ENCODE measurements at regions not wholly inside any gene's neighbourhood (a gene's known extent, or its start where the extent isn't known, plus 50 kb on each side); places are given as distances from the start of the nearest gene placed in this dataset.

DNA sequence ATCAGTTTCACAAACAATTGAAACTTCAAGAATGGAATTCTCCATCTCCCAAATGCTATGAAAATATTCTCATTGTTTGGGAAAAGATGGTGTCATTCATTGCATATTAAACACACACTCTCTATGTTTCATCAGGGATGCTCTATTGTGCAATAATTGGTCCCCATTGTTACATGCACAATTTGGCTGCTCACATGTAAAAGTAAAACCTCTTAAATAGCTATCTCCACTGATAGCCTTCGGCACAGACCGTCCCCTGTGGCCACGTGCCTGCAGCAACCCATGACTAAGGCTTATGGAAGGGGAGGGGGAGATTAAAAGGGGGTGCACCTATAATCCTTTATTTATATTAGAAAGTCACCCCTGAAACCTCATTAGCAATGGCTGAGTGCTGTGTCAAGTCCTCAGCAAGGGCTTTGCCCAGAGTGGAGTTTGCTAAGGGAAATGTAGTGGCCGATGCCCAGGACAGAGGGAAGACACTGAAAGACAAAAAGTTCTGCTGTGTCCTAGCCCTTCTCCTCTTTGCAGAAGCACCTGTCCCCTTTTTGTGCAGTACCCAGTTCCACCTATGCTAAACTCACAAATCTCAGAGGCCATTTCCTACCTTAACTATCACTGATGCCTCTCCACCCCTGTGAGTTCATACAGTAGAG lies 309.6 kb upstream of the ESRRG start:
- no peak overlapping the region for H3K9ac ChIP-seq (ENCODE audit: low read depth, low read length)
- no peak overlapping the region for H3K27ac ChIP-seq (ENCODE audit: low read depth, low read length)
- no peak overlapping the region for H3K4me3 ChIP-seq (ENCODE audit: low read length)
- WGBS, result 98% methylated on average over 3 of the region's 4 CpGs
- 0 out of 2 replicates have a peak, but pooled peaks cover 2% of the 10 kb centered on the region for H3K9me3 ChIP-seq (ENCODE audit: insufficient read depth, low read depth, low read length)
- no peaks in the 10 kb centered on the region for H3K27me3 ChIP-seq (ENCODE audit: insufficient read depth, low read length)
- H3K36me3 ChIP-seq (ENCODE audit: insufficient read depth, low read length), result no peaks in the 10 kb centered on the region
- H3K4me1 ChIP-seq (ENCODE audit: insufficient read depth, low read length), result peaks cover 7% of the 10 kb centered on the region; the same call in 1 of the 2 replicates

DNA sequence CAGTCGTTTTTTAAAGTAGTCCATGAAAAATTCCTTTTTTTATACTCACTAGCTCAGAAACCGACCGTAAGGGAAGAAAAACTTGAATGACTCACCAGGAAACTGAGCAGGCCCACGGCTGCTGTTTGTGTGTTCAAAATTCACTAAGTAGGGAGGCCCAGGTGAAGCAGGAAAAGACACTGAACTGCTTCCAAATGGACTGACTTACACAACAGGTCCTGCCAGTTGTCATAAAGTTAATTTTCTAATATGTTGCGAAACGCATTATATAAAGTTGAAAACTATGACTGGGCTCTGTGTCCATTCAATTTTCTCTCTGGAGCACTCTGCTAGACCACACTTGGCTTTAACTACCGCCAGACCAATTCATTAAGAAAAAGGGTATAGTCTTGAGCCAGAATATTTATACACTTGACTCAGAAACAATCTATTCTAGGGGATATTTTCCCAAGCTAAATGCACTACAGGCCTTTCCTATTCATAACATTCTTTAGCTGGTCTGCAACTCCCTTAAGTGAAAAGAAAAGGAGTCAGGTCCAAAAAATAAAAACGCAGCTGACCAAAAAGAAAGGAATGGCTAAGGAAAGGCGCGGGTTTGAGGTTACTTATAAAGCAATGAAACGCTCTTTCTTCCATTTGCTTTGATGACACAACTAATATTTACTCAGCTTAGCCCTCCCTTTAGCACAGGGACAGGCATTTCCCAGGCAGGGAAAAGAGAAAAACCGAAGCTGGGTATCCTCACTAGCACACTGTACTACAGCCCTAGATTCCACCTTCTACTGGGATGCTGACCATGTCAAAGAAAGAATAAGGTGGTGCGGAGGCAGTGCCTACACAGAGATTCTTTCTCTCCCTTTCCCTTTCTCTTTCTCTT lies 306.3 kb upstream of the ESRRG start:
- Histone ChIP-seq H3K27me3 (ENCODE audit: insufficient read depth, low read length) (no peaks in the 10 kb centered on the region), H3K4me3 (ENCODE audit: low read length) (no peak overlapping the region), H3K9me3 (ENCODE audit: insufficient read depth, low read depth, low read length) (no peaks in the 10 kb centered on the region), H3K9ac (ENCODE audit: low read depth, low read length) (no peak overlapping the region), H3K4me1 (ENCODE audit: insufficient read depth, low read length) (peaks cover 7% of the 10 kb centered on the region; the same call in 1 of the 2 replicates), H3K36me3 (ENCODE audit: insufficient read depth, low read length) (no peaks in the 10 kb centered on the region), H3K27ac (ENCODE audit: low read depth, low read length) (no peak overlapping the region)
- WGBS, result 93% methylated on average over 11 of the region's 13 CpGs

DNA sequence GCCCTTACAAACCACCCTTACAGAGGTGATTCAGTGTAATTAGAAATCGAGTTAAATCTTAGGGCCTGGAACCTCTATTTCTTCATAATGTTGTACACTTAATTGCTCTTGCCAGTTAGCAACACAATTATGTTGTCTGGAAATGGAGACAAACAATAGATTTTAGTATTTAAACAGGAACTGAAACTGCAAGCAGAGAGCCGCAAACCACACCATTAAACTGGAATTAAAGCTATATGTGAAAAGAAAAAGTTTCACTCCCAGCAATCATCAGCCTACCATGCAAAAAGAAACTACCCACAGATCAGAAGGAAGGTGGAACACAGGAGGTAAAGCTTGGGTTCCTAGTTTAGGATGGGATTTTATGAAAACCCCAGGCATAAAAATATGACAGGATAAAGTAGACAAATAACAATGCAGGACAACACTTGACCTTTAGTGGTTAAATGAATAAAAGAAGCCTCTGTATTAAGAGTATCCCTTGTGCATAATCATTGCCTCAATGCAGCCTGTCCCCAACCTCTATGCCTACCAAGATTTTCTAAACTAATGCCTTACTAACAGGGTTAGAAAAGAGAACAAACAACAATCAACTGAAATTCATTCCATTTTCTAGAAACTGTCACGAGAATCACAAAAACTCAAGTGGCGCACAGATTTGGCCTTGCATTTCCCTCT lies 304.3 kb upstream of the ESRRG start:
- no peak overlapping the region for H3K27ac ChIP-seq (ENCODE audit: low read depth, low read length)
- WGBS, result 98% methylated on average over 3 of the region's 4 CpGs
- no peaks in the 10 kb centered on the region for H3K27me3 ChIP-seq (ENCODE audit: insufficient read depth, low read length)

DNA sequence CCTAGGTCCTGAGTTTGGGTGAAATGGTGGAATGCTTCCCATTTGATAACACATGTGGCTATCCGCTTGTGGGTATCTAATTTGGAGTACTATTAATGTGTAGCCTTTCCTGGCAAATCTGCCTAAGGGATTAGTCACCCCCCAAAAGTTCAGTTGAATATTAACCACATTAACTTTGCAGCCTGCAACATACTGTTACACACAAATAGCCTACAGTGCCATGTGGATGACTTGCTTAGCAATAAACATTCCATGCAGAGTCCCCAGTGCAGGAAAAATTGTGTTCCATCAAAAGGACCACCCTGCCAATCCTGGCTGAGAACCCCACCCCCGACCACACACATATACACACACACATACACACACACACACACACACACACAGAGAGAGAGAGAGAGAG lies 303.3 kb upstream of the ESRRG start:
- no peaks in the 10 kb centered on the region for H3K27me3 ChIP-seq (ENCODE audit: insufficient read depth, low read length)
- no peak overlapping the region for H3K9ac ChIP-seq (ENCODE audit: low read depth, low read length)
- H3K4me3 ChIP-seq (ENCODE audit: low read length), result no peak overlapping the region
- WGBS, result 93% methylated on average over 1 of the region's 2 CpGs
- no peaks in the 10 kb centered on the region for H3K36me3 ChIP-seq (ENCODE audit: insufficient read depth, low read length)
- H3K4me1 ChIP-seq (ENCODE audit: insufficient read depth, low read length), result peaks cover 7% of the 10 kb centered on the region; the same call in 1 of the 2 replicates
- no peak overlapping the region for H3K27ac ChIP-seq (ENCODE audit: low read depth, low read length)
- no peaks in the 10 kb centered on the region for H3K9me3 ChIP-seq (ENCODE audit: insufficient read depth, low read depth, low read length)

More for the DNA sequence above, 304.3 kb upstream of the ESRRG start:
- H3K9ac ChIP-seq (ENCODE audit: low read depth, low read length), result no peak overlapping the region
- H3K4me1 ChIP-seq (ENCODE audit: insufficient read depth, low read length), result peaks cover 7% of the 10 kb centered on the region; the same call in 1 of the 2 replicates
- no peaks in the 10 kb centered on the region for H3K9me3 ChIP-seq (ENCODE audit: insufficient read depth, low read depth, low read length)
- H3K4me3 ChIP-seq (ENCODE audit: low read length), result no peak overlapping the region
- H3K36me3 ChIP-seq (ENCODE audit: insufficient read depth, low read length), result no peaks in the 10 kb centered on the region

DNA sequence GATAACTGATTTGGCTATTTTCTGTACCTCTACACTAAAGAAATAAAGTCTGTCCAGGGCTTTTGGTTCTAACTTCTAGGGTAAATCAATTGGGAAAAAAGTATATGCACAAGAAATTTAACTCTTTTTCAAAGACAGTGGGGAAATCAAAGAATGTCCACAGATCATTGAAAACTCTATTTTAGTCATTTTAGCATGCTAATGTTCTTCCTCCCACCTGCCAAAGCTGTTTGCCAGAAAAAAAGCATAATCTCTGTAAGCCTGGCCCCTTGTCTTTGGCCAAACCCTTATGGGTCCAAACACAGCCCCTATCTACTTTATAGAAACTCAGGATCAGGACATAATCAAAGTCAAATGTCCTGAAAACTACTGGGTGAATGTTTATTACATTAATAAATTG lies 302.2 kb upstream of the ESRRG start:
- H3K9ac ChIP-seq (ENCODE audit: low read depth, low read length), result no peak overlapping the region
- H3K9me3 ChIP-seq (ENCODE audit: insufficient read depth, low read depth, low read length), result no peaks in the 10 kb centered on the region
- no peaks in the 10 kb centered on the region for H3K27me3 ChIP-seq (ENCODE audit: insufficient read depth, low read length)
- H3K4me3 ChIP-seq (ENCODE audit: low read length), result no peak overlapping the region
- H3K4me1 ChIP-seq (ENCODE audit: insufficient read depth, low read length), result peaks cover 7% of the 10 kb centered on the region; the same call in 1 of the 2 replicates
- H3K27ac ChIP-seq (ENCODE audit: low read depth, low read length), result no peak overlapping the region
- no peaks in the 10 kb centered on the region for H3K36me3 ChIP-seq (ENCODE audit: insufficient read depth, low read length)

DNA sequence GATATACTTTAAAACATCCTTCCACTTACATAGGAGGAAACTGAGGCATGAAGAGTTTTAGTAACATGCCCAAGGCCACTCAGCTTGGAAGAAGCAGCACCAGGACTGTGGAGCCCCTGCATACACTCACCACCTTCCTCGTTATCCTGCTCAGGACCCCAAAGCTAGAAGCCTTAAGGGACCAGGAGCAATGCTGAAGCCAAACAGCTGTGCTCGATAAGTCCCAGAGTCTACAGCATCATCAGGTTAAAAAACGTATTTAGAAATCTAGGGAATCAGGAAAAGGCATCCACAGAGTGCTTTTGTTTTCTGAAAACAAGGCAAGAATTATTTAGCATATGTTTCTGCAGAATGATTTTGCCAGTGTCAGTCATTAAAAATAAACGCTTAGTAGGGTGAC lies 301.7 kb upstream of the ESRRG start:
- H3K36me3 ChIP-seq (ENCODE audit: insufficient read depth, low read length), result no peaks in the 10 kb centered on the region
- H3K4me3 ChIP-seq (ENCODE audit: low read length), result no peak overlapping the region
- H3K27ac ChIP-seq (ENCODE audit: low read depth, low read length), result no peak overlapping the region
- 91% methylated on average over 4 of the region's 4 CpGs for WGBS
- no peaks in the 10 kb centered on the region for H3K9me3 ChIP-seq (ENCODE audit: insufficient read depth, low read depth, low read length)
- H3K27me3 ChIP-seq (ENCODE audit: insufficient read depth, low read length), result no peaks in the 10 kb centered on the region
- no peak overlapping the region for H3K9ac ChIP-seq (ENCODE audit: low read depth, low read length)
- peaks cover 7% of the 10 kb centered on the region; the same call in 1 of the 2 replicates for H3K4me1 ChIP-seq (ENCODE audit: insufficient read depth, low read length)

DNA sequence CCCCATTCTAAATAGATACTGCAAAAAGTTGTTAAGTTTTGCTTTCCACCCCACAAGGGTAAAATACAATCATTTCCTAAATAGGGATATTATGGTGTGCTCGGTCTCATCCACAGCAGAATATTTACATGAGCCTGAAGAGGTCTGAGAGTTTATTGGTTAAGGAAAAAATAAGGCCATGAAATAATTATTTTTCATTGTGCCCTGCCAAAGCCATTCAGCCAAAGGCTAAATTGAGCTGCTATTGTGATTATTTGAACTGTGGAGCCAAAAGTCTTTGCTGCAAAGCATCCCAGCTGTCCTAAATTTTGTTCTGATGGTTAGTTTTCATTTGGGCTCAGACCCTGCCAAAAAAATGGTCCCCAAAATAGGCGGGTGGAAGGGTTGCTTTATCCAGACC lies 298.7 kb upstream of the ESRRG start:
- H3K9me3 ChIP-seq (ENCODE audit: insufficient read depth, low read depth, low read length), result no peaks in the 10 kb centered on the region

DNA sequence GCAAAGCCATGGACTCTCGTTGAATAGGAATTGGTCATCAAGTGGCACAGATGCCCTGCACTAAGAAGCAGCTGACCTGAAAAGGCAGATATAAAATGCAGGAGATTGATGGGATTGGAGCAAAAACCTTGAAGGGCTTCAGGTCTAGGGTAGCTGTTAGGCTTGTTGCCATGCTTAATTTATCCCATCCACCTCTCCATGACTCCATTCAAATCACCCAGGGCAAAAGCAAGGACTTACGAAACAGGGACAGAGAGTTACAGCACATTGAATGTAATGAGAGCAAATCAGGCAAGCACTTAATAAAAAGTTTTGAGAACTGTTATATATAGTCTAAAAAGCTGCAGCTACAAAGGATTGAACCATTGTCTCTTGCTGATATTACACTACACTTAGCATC lies 298.2 kb upstream of the ESRRG start:
- Histone ChIP-seq H3K4me3 (ENCODE audit: low read length) (no peak overlapping the region), H3K27me3 (ENCODE audit: insufficient read depth, low read length) (no peaks in the 10 kb centered on the region), H3K36me3 (ENCODE audit: insufficient read depth, low read length) (no peaks in the 10 kb centered on the region), H3K9me3 (ENCODE audit: insufficient read depth, low read depth, low read length) (no peaks in the 10 kb centered on the region), H3K27ac (ENCODE audit: low read depth, low read length) (no peak overlapping the region), H3K9ac (ENCODE audit: low read depth, low read length) (no peak overlapping the region), H3K4me1 (ENCODE audit: insufficient read depth, low read length) (no peaks in the 10 kb centered on the region)
- 74% methylated on average over 2 of the region's 2 CpGs for WGBS

More for the DNA sequence above, 298.7 kb upstream of the ESRRG start:
- H3K9ac ChIP-seq (ENCODE audit: low read depth, low read length), result no peak overlapping the region
- H3K27me3 ChIP-seq (ENCODE audit: insufficient read depth, low read length), result no peaks in the 10 kb centered on the region
- H3K4me3 ChIP-seq (ENCODE audit: low read length), result no peak overlapping the region
- H3K36me3 ChIP-seq (ENCODE audit: insufficient read depth, low read length), result no peaks in the 10 kb centered on the region
- no peaks in the 10 kb centered on the region for H3K4me1 ChIP-seq (ENCODE audit: insufficient read depth, low read length)
- no peak overlapping the region for H3K27ac ChIP-seq (ENCODE audit: low read depth, low read length)
- WGBS, result 94% methylated on average over 2 of the region's 2 CpGs

DNA sequence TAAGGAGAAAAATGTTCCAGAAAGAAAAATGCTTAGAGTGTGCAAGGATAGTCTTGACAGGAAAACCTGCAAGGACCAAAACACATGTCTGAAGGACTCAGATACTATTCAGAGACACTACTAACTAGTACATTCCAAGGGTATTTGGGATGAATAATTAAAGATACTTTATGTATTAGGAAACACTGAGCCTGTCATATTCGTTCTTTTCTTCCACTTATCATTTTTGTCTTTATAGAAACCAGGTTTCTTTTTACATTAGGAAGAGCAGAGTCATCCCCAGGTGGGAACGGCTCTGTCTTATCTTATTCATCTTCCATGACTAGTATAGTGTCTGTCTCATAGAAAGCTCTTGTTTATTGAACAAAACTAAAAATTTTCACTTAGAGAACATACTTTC lies 296.2 kb upstream of the ESRRG start:
- Histone ChIP-seq H3K9ac (ENCODE audit: low read depth, low read length) (no peak overlapping the region), H3K27ac (ENCODE audit: low read depth, low read length) (no peak overlapping the region), H3K9me3 (ENCODE audit: insufficient read depth, low read depth, low read length) (no peaks in the 10 kb centered on the region), H3K4me1 (ENCODE audit: insufficient read depth, low read length) (no peaks in the 10 kb centered on the region), H3K36me3 (ENCODE audit: insufficient read depth, low read length) (no peaks in the 10 kb centered on the region), H3K4me3 (ENCODE audit: low read length) (no peak overlapping the region), H3K27me3 (ENCODE audit: insufficient read depth, low read length) (no peaks in the 10 kb centered on the region)
- WGBS, result 100% methylated on average over 1 of the region's 2 CpGs

DNA sequence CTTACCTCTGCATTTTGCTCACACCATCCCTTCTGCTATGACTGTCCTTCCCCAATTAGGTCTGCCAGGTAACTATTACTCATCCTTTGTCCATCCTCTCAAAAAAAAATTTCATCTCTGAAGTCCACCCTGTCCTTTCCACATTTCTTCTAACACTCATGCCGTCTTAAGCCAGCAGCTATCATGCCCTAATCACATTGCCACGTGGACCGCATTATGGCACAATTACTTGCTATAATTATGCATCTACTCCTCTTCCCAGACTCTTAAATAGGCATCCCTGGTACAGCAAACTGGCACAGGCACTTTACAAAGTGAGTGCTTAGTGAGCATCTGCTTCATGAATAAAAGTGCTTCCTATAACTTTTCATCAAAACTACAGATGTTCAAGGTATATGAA lies 295.4 kb upstream of the ESRRG start:
- H3K4me1 ChIP-seq (ENCODE audit: insufficient read depth, low read length), result no peaks in the 10 kb centered on the region
- H3K9ac ChIP-seq (ENCODE audit: low read depth, low read length), result no peak overlapping the region
- 90% methylated on average over 3 of the region's 3 CpGs for WGBS
- no peaks in the 10 kb centered on the region for H3K27me3 ChIP-seq (ENCODE audit: insufficient read depth, low read length)
- H3K4me3 ChIP-seq (ENCODE audit: low read length), result no peak overlapping the region
- H3K36me3 ChIP-seq (ENCODE audit: insufficient read depth, low read length), result no peaks in the 10 kb centered on the region
- H3K27ac ChIP-seq (ENCODE audit: low read depth, low read length), result no peak overlapping the region
- H3K9me3 ChIP-seq (ENCODE audit: insufficient read depth, low read depth, low read length), result no peaks in the 10 kb centered on the region

DNA sequence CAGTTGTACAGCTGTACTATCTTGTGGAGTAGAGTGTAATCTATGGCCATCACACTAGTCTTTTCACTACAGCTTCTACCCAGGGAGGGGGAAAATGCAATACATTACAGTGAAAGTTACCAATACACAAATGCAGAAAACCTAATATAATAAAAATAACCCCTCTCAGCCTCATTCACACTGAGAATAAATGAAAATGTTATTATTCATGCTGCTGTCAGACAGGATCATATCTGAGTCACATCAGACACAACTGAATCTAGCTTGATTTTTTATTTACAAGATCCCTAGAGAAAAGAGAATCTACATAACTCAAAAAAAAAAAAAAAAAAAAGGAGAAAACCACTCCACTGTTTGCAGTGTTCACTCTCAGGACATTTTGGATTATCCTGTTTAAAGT lies 293.9 kb upstream of the ESRRG start:
- Histone ChIP-seq H3K9me3 (ENCODE audit: insufficient read depth, low read depth, low read length) (no peaks in the 10 kb centered on the region), H3K4me3 (ENCODE audit: low read length) (no peak overlapping the region), H3K9ac (ENCODE audit: low read depth, low read length) (no peak overlapping the region), H3K36me3 (ENCODE audit: insufficient read depth, low read length) (no peaks in the 10 kb centered on the region), H3K4me1 (ENCODE audit: insufficient read depth, low read length) (no peaks in the 10 kb centered on the region), H3K27me3 (ENCODE audit: insufficient read depth, low read length) (no peaks in the 10 kb centered on the region), H3K27ac (ENCODE audit: low read depth, low read length) (no peak overlapping the region)
